Middle frontal gyrus (tissue), 1 donor: ENCODE measurements at regions not wholly inside any gene's neighbourhood (a gene's known extent, or its start where the extent isn't known, plus 50 kb on each side); places are given as distances from the start of the nearest gene placed in this dataset.
A peak's percentile ranks its signal among the peaks of the same experiment; 100 is the strongest.
"Not testable (repeated sequence)": the region's sequence is repeated elsewhere in the genome, so short reads cannot be mapped to it uniquely, and the experiment has no call there.

ENCODE experiments used
- DNase-seq: peaks from one replicate; pipeline ENCODE4 v3.0.0-alpha.2; 2015; ENCODE audit warnings: low spot score; ENCODE audit errors: extremely low spot score

GRCh38 chr5:97234380-97234779, 51.3 kb upstream of the RIOK2 start:
- not testable (repeated sequence) for DNase-seq

DNA sequence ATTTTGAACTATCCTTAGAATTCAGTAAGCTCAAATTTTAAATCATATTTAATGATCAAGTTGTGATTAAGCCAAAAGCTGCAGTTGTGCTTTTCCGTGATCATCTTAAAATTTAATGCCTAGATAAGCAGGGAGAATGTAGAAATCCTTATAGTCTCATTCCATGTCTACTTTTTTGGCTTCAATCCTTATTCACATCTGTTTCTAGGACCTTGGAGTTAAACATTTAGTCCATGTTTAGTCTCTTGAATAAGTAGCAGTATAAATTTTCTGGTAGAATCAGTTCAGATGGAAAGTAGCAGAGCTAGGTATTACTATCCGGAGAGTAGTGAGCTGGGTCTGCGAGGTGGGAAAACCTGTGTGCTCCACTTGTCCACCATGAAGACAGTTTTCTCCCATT, 59.3 kb upstream of the RIOK2 start:
- DNase-seq, result no peak

- no peak for DNase-seq
Measured at GRCh38 chr5:97243353-97243752, 60.3 kb upstream of the RIOK2 start.

DNA sequence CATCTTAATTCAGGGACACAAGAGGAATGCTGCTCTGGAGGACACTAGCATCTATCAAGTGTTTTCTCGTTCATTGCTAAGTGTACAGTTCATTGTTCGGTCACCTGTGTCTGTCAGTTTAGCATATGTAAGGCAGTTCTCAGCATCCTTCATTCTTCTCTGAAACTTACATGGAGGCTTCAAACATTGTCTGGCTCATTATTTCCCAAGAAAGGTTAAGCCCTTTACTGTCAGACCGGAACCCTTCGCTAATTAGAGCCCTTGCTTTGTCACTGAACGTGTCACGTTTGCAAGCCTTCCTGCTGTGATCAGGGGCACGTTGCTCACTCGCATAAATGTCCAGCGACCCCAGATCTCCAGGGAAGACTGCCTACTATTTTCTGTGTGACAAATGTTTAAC, 62.3 kb upstream of the RIOK2 start:
- DNase-seq, result no peak

DNA sequence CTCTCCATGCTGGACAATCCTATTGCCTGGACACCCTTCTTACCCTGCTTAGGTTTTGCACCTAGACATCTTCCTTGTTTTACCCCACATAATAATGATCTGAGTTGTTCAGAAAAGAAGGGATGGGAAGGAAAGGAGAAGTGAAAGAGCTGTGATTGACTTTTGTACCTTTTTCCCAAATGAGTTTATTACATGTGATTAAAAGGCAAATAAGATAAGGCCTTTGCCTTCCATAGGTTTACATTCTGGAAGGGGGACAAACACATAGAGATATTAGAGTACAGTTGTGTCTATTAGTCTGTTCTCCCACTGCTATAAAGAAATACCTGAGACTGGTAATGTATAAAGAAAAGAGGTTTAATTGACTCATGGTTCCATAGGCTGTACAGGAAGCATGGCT, 67.1 kb upstream of the RIOK2 start:
- DNase-seq, result no peak

- no peak for DNase-seq
Measured at GRCh38 chr5:97266076-97266475, 83.0 kb upstream of the RIOK2 start.

DNA sequence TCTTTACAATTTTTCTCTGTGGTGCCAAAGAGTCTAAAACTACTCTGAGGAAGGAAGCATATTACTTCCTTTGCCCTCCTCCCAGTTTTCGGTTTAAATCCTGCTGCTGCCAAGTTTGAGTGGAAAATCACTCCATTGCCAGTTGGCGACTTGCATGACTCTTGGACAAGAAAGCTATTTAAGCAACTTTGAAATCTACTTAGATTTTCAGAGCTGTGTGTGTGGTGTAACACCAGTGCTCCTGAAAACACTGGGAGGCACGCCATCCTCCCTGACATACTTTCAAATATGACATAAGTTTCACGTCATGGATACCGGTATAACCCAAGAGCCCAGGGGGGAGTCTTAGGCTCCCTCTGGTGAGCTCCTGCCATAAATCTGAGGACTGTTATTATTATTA, 83.5 kb upstream of the RIOK2 start:
- no peak for DNase-seq

- DNase-seq, result no peak
Measured at GRCh38 chr5:97267767-97268166, 84.7 kb upstream of the RIOK2 start.

- DNase-seq, result no peak
Measured at GRCh38 chr5:97276474-97277120, 93.5 kb upstream of the RIOK2 start.

DNA sequence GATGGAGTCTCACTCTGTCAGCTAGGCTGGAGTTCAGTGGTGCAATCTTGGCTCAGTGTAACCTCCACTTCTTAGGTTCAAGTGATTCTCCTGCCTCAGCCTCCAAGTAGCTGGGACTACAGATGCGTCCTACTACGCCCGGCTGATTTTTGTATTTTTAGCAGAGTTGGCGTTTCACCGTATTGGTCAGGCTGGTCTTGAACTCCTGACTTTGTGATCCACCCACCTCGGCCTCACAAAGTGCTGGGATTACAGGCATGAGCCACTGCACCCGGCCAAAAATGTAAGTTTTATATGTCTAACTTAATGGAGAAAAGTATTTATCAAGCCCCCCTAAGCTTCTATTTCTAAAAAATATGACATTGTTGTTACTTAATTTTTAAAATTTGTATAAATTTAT, 98.2 kb upstream of the RIOK2 start:
- no peak for DNase-seq

DNA sequence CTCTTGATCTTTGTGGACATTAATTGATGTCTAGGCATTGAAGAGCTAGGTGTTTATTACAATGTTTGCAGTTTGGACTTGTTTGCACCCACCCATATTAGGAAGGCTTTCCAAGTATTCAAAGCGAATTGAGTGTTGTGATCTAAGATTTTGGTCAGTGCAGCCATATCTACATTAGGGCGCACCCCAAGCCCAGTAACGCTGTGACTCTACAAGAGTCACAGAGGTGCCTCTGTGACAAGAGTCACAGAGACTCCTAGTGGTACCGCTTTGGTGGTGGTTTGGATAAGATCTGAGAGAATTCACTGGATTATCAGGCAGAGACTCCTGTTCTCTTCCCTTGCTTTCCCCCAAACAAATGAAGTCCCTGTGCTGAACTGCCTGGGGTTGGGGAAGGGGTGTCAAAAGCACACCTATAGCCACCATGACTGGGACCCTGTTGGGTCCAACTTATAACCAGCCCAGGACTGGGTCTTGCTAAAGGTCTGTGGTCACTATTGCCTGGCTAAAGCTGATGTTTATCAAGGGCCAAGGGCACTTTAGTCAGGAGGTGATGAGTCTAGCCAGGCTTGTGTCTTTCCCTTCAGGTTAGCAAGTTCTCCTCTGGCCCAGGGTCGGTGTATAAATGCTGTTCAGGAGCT, 114.1 kb upstream of the RIOK2 start:
- no peak for DNase-seq

DNA sequence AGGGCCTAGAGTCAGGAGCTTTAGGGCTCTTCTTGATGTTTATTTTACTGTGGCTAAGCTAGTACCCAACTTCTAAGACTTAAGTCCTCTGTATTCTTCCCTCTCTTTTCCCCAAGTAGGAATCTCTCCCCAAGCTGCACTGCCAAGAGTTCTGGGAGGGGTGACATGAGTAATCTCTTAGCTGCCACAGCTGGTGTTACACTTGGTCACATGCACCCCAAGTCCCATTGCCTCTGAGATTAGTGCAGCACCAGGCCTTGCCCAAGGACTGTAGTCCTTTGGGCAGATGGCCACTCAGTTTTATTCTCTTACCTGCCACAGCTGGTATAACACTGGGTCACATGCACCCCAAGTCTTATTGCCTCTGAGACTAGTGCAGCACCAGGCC, 114.7 kb upstream of the RIOK2 start:
- DNase-seq, result no peak

GRCh38 chr5:97301181-97301580, 118.1 kb upstream of the RIOK2 start:
- DNase-seq, result not testable (repeated sequence)

- DNase-seq, result no peak
Measured at GRCh38 chr5:97338729-97339128, 155.7 kb upstream of the RIOK2 start.

GRCh38 chr5:97355775-97356174, 172.7 kb upstream of the RIOK2 start:
- no peak for DNase-seq

DNA sequence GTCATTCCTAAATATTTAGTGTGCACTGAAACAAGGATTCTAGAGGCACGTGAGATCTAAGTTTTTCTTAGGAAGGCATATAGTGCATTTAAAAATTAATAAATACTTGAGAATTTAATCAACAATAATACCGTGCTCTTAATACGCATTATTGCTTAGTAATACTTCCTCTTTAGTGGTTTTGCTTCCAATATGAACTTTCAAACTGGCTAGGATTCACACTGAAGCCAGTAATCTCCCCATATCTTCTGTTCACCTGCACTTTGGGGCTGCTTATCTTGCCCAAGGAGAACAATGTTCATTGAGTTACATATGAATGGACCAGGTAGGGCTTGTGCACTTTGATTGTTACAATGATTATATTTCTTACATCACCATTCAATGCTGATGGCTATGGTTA, 180.5 kb upstream of the RIOK2 start:
- no peak for DNase-seq

DNA sequence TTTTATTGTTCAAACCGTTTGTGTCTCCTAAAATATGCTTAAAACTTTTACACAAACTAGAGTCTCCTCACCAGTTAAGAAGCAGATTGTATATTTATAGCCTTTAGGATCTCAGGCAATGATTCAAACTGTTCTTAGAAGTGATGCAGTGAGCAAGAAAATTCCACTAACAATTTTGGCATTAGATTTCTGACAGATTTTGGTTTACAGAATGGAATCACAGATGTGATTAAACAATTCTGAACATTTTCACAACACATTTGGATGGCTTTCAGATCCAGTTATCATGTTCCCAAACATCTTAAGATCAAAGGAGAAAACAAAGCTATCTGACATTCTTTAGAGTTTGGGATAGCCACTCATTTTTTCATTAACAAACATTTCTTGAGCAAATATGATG, 181.7 kb upstream of the RIOK2 start:
- DNase-seq, result peak; percentile 5

DNA sequence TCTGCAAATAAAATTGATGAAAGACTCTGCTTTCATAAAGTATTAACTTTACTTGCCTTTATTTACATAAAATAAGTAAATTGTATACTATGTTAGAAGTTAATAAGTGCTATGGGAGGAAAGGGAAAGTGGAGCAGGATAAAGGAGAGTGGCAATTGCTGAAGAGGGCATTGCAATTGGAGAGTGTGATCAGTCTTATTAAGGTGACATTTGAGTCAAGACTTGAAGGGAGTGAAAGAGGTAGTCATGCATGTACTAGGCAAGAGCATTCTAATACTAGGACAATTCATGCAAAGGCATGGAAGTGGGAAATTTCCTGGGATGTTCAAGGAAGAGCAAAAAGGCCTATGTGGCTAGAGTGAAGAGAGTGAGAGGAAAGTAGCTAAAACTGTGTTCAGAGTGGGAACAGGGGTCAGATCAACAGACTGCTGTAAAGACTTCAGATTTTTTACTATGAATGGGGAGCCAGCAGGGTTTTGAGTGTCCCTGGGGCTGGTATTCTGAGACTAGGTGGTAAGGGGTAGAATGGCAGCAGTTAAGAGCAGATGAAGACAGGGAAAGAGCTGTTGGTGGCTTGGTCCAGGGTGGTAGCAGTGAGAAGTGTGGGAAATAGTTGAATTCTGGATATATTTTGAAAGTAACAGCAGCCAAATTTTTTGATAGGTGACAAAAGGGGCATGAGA, 182.3 kb upstream of the RIOK2 start:
- DNase-seq, result no peak

DNA sequence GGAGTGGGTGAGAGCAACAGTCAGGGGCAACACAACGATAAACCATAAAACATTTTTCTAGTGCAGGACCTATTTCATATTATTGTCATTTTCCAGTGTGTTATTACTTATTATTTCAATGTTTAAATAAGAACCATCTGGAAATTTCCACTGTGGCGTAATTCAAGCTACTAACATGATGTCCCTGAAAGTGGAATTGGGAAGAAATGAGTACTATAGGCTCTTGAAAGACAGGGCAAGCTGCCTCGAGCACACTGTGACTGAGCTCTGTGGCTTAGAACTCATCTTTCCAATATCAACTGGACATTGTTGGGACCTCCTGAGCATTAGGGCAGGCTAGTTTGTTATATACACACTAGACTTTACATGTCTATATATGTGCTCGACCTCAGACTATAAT, 182.9 kb upstream of the RIOK2 start:
- no peak for DNase-seq

DNA sequence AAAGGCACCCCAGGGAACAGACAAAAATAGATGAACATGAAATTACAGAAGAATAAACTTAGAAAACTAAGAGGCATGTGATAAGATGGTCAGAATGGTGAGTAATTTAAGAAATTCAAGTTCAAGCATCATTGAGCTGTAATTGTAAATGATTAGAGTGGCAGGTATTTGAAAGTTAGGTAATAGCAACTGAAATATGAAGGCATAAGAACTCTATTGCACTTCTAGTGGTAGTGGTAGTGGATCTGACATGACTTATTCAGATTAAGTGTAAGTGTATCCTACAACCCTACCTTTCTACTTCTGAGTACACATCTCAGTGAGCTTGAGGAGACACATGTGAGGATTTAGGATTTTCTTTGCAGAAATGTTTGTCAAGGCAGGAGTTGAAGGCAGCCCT, 192.9 kb upstream of the RIOK2 start:
- no peak for DNase-seq

DNA sequence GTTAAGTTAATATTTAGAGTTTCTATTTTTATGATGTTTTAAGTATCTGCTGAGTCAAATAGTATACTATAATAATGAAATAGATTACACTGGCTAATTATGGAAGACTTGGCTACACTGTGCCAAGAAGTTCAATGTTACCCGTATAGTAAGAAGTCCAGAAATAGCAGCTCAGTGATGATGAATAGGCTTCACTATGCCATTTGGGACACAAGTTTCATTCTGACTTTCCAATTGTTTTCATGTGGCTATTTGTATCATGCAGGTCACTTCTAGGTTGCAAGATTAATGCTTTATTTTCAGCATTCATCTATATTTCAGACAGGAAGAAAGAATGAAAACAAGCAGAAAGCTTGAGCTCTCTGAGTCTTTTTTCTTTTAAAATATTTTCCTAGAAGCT, 194.5 kb upstream of the RIOK2 start:
- DNase-seq, result no peak

GRCh38 chr5:97383996-97384395, 200.9 kb upstream of the RIOK2 start:
- no peak for DNase-seq

DNA sequence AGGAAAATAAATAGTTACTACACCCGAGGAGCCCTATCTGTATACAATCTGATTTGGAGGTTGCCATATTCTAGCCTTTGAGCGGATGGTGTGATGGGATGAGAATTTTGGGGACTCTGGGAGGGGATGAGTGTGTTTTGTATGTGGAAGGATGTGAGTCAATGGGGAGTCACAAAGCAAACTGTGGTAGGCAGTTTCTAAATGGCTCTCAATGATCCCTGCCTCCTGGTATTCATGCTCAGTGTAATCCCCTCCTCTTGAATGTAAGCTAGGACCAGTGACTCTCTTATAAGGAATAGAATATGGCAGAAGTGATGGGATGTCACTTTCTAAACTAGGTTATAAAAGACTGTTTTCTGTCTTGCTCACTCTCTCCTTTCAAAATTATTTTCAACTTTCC, 205.7 kb upstream of the RIOK2 start:
- no peak for DNase-seq
